ENCODE measurements at regions not wholly inside any gene's neighbourhood (a gene's known extent, or its start where the extent isn't known, plus 50 kb on each side); places are given as distances from the start of the nearest gene placed in this dataset.

DNA sequence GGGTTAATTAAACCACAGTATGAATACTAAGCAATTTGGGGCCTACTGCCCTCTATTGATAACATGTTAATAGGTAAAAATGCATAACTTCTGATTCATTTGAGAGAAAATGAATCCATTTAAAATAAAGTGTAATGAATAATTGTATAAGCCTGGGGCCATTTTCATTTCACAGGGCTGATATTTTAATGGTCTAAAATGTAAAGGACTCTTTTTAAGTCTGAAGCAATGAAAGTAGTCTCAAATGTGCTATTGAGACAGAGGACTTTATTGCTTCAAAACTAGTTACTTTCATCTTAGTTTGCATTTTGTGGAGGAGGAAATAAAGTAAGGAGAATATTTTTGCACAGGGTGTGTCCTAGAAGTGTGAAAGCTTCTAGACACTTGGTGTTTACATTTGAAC, 155.4 kb downstream of the TLR5 start:
- no peaks in the 10 kb centered on the region for H3K36me3 ChIP-seq (ENCODE audit: insufficient read depth, low read length)
- no peak overlapping the region for H2AFZ ChIP-seq (ENCODE audit: low read depth, low read length)
- peak; percentile 4 for TF ChIP-seq CTCF (IDR thresholded peaks at IDR 0.05; ENCODE audit: borderline replicate concordance, extremely low read depth, low read length, poor library complexity, severe bottlenecking)
- no peak for TF ChIP-seq EZH2 (IDR thresholded peaks at IDR 0.05; ENCODE audit: borderline replicate concordance, low read depth, low read length, severe bottlenecking)
- no peaks in the 10 kb centered on the region for H4K20me1 ChIP-seq (ENCODE audit: insufficient read depth, low read length)
- no peak overlapping the region for H3K4me2 ChIP-seq (ENCODE audit: insufficient read depth, low read length)
- no peaks in the 10 kb centered on the region for H3K27me3 ChIP-seq (ENCODE audit: insufficient read depth, low read length, poor library complexity)
- H3K27ac ChIP-seq (ENCODE audit: low read length) = no peak overlapping the region
- H3K4me3 ChIP-seq (ENCODE audit: low read depth in 1 of 2, low read length in 2 of 2) = no peak overlapping the region
- ATAC-seq (ENCODE audit: insufficient read depth, low read depth) (no peak), DNase-seq (no peak)
- H3K4me1 ChIP-seq (ENCODE audit: insufficient read depth, low read length) = no peaks in the 10 kb centered on the region
- H3K79me2 ChIP-seq (ENCODE audit: insufficient read depth, low read length) = no peaks in the 10 kb centered on the region
- H3K9ac ChIP-seq (ENCODE audit: low read depth, low read length) = no peak overlapping the region
- H3K9me3 ChIP-seq (ENCODE audit: insufficient read depth, low read length, severe bottlenecking) = no peaks in the 10 kb centered on the region

GRCh38 chr1:222989443-222989842, 153.6 kb downstream of the TLR5 start:
- no peak for ATAC-seq (ENCODE audit: insufficient read depth, low read depth)
- H2AFZ ChIP-seq (ENCODE audit: low read depth, low read length) = no peak overlapping the region
- no peaks in the 10 kb centered on the region for H3K36me3 ChIP-seq (ENCODE audit: insufficient read depth, low read length)

DNA sequence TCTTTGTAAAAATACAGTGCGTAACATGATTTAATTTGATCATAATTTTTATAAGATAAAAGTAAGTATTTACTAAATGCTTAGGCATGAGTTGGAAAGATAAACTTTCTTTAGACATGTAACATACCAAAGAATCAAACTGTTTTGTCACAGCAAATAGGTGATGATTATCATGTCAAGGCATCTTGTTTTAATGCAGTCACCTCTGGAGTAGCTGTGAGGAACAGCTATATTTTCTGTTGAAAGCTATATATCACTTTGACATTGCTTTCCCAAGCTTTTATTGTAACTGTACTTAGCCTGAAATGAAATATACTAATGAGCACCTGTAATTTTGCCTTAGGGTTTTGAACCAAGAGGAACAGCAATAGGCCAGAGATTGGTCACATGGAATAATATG, 151.9 kb downstream of the TLR5 start:
- no peak overlapping the region for H3K4me3 ChIP-seq (ENCODE audit: low read depth in 1 of 2, low read length in 2 of 2)
- DNase-seq = no peak

More at GRCh38 chr1:222989443-222989842, 153.6 kb downstream of the TLR5 start:
- Histone ChIP-seq H3K79me2 (ENCODE audit: insufficient read depth, low read length) (no peaks in the 10 kb centered on the region), H3K4me3 (ENCODE audit: low read depth in 1 of 2, low read length in 2 of 2) (no peak overlapping the region), H3K4me2 (ENCODE audit: insufficient read depth, low read length) (no peak overlapping the region), H3K27ac (ENCODE audit: low read length) (no peak overlapping the region), H3K9ac (ENCODE audit: low read depth, low read length) (no peak overlapping the region), H3K27me3 (ENCODE audit: insufficient read depth, low read length, poor library complexity) (no peaks in the 10 kb centered on the region), H3K9me3 (ENCODE audit: insufficient read depth, low read length, severe bottlenecking) (no peaks in the 10 kb centered on the region), H4K20me1 (ENCODE audit: insufficient read depth, low read length) (no peaks in the 10 kb centered on the region), H3K4me1 (ENCODE audit: insufficient read depth, low read length) (no peaks in the 10 kb centered on the region)
- TF ChIP-seq EZH2 (IDR thresholded peaks at IDR 0.05; ENCODE audit: borderline replicate concordance, low read depth, low read length, severe bottlenecking) (no peak), CTCF (IDR thresholded peaks at IDR 0.05; ENCODE audit: borderline replicate concordance, extremely low read depth, low read length, poor library complexity, severe bottlenecking) (no peak)
- DNase-seq = no peak

More for the DNA sequence above, 151.9 kb downstream of the TLR5 start:
- Histone ChIP-seq H3K4me2 (ENCODE audit: insufficient read depth, low read length) (no peak overlapping the region), H2AFZ (ENCODE audit: low read depth, low read length) (no peak overlapping the region), H3K36me3 (ENCODE audit: insufficient read depth, low read length) (no peaks in the 10 kb centered on the region), H3K79me2 (ENCODE audit: insufficient read depth, low read length) (no peaks in the 10 kb centered on the region), H3K9me3 (ENCODE audit: insufficient read depth, low read length, severe bottlenecking) (no peaks in the 10 kb centered on the region), H3K27ac (ENCODE audit: low read length) (no peak overlapping the region), H3K9ac (ENCODE audit: low read depth, low read length) (no peak overlapping the region), H3K4me1 (ENCODE audit: insufficient read depth, low read length) (peaks cover 7% of the 10 kb centered on the region), H4K20me1 (ENCODE audit: insufficient read depth, low read length) (no peaks in the 10 kb centered on the region), H3K27me3 (ENCODE audit: insufficient read depth, low read length, poor library complexity) (no peaks in the 10 kb centered on the region)
- no peak for TF ChIP-seq EZH2 (IDR thresholded peaks at IDR 0.05; ENCODE audit: borderline replicate concordance, low read depth, low read length, severe bottlenecking)
- TF ChIP-seq CTCF (IDR thresholded peaks at IDR 0.05; ENCODE audit: borderline replicate concordance, extremely low read depth, low read length, poor library complexity, severe bottlenecking) = no peak
- no peak for ATAC-seq (ENCODE audit: insufficient read depth, low read depth)

All from DND-41 (cell line).